ENCODE measurements at regions not wholly inside any gene's neighbourhood (a gene's known extent, or its start where the extent isn't known, plus 50 kb on each side); places are given as distances from the start of the nearest gene placed in this dataset.

GRCh38 chr5:96090215-96090614, 128.6 kb upstream of the ELL2 start:
- Histone ChIP-seq H3K9ac (ENCODE audit: low read length) (no peak overlapping the region), H3K4me3 (ENCODE audit: low read length) (no peak overlapping the region), H3K4me1 (ENCODE audit: control insufficient read depth, insufficient read depth, low read length) (peaks cover 26% of the 10 kb centered on the region), H3K27me3 (ENCODE audit: control insufficient read depth, insufficient read depth, low read length) (no peaks in the 10 kb centered on the region), H3K9me3 (ENCODE audit: control insufficient read depth, low read length) (no peaks in the 10 kb centered on the region), H3K36me3 (ENCODE audit: control insufficient read depth, insufficient read depth, low read length) (no peaks in the 10 kb centered on the region)

DNA sequence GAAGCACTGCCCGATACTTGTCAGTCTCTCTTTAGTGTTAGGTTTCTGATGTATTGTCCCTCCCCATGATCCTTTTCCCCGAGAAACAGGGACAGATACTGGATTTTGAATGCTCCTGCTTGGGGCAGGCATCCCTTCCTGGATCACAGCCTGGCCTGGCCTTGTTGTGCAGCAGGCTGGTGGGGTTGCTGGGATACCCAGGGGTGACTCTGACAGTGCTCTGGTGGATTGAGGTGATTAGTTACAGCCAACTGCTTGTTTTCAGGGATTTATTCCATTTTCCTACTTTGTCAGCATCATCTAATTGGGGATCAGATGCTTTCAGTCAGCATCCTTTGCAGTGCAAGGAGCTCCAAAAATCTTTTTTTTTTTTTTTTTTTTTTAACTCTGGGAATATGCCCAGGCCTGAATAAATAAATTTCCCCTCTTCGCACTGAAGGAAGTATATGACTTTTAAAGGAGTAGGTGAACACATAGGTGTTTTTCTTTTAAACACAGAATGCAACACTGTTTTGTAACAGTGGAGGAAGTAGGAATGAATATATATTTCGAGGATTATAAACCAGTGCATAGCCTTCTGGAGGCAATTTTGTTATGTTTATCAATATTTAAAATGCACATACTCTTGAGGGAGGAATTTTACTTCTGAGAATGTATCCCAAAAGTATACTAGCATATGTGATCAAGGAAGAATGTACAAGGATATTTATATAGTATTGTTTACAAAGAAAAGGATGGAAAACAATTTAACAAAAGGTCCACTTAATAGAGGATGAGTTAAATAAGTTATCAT, 127.3 kb upstream of the ELL2 start:
- Histone ChIP-seq H3K36me3 (ENCODE audit: control insufficient read depth, insufficient read depth, low read length) (no peaks in the 10 kb centered on the region), H3K4me3 (ENCODE audit: low read length) (no peak overlapping the region), H3K4me1 (ENCODE audit: control insufficient read depth, insufficient read depth, low read length) (peaks cover 19% of the 10 kb centered on the region), H3K9me3 (ENCODE audit: control insufficient read depth, low read length) (no peaks in the 10 kb centered on the region), H3K27me3 (ENCODE audit: control insufficient read depth, insufficient read depth, low read length) (no peaks in the 10 kb centered on the region), H3K9ac (ENCODE audit: low read length) (no peak overlapping the region)

DNA sequence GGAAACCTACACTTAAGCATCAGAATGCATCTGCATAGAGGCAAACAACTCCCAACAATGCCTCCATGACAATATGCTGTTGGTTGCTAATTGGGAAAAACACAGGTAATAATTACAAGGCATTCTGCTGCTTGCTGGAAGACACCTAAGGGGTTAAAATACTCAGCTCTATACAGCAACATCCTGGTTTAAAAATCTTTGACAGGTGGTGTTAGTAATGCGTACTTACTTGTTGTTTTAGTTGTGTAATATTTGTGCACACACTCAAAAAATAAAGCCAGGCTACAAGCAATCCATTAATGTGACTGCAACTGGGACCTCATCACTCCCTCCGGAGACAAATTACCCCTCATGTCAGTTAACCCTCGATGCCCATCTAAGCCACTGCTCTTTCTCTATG, 126.3 kb upstream of the ELL2 start:
- Histone ChIP-seq H3K4me1 (ENCODE audit: control insufficient read depth, insufficient read depth, low read length) (peaks cover 11% of the 10 kb centered on the region), H3K4me3 (ENCODE audit: low read length) (no peak overlapping the region), H3K9ac (ENCODE audit: low read length) (no peak overlapping the region), H3K9me3 (ENCODE audit: control insufficient read depth, low read length) (no peaks in the 10 kb centered on the region), H3K27me3 (ENCODE audit: control insufficient read depth, insufficient read depth, low read length) (no peaks in the 10 kb centered on the region), H3K36me3 (ENCODE audit: control insufficient read depth, insufficient read depth, low read length) (no peaks in the 10 kb centered on the region)

DNA sequence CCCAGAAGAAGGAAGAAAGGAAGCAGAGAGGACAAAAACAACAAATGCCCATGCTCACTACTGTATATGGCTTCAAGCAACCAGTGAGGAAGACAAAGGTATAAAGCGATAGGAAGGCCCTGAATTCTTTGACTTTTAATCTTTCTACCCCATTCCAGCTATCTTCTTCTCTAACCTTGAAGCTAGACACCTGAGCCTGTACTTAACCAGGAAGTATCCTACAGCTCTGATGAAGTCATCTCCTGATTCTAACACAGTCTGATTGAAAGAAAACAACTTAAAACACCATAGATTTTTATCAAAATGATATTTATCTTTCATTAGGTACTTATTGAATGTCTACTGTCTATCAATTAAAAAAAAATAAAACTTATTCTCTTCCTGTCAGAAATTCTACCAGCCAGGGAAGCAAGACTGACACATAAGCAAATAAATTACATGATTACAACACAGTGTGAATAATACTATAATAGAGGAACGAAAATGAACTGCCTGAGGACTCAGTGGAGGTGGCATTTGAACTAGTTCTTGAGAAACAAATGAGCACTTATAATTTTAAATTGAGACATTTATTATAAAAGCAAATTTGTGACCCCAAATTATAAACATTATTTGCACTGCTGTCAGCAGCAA, 123.3 kb upstream of the ELL2 start:
- Histone ChIP-seq H3K9ac (ENCODE audit: low read length) (no peak overlapping the region), H3K9me3 (ENCODE audit: control insufficient read depth, low read length) (no peaks in the 10 kb centered on the region), H3K4me3 (ENCODE audit: low read length) (no peak overlapping the region), H3K36me3 (ENCODE audit: control insufficient read depth, insufficient read depth, low read length) (no peaks in the 10 kb centered on the region), H3K4me1 (ENCODE audit: control insufficient read depth, insufficient read depth, low read length) (peaks cover 10% of the 10 kb centered on the region), H3K27me3 (ENCODE audit: control insufficient read depth, insufficient read depth, low read length) (no peaks in the 10 kb centered on the region)

DNA sequence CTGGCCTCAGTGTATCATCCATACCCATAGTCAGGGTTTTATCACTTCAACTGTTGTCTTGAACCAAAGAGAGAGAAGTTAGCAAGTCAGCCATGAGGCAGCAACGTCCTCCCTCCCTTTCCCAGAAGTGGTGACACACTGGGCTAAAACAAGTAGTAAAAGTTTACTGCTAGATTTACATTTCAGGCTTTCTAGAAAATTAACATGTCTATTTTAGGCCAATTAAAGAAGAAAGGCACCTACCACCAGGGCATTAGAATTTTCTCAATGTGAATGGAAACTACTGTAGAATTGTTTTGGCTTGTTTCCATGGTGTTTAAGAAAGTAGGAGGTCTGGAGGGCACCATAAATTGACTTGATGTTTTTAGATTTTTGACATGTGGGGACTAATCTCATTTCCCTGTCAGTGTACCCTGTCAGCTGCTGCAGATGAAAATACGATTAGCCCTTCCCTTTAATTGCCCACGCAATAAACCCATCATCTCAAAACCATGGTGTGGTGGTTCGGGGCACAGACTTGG, 121.8 kb upstream of the ELL2 start:
- Histone ChIP-seq H3K4me3 (ENCODE audit: low read length) (no peak overlapping the region), H3K9me3 (ENCODE audit: control insufficient read depth, low read length) (no peaks in the 10 kb centered on the region), H3K36me3 (ENCODE audit: control insufficient read depth, insufficient read depth, low read length) (no peaks in the 10 kb centered on the region), H3K9ac (ENCODE audit: low read length) (no peak overlapping the region), H3K4me1 (ENCODE audit: control insufficient read depth, insufficient read depth, low read length) (peaks cover 10% of the 10 kb centered on the region), H3K27me3 (ENCODE audit: control insufficient read depth, insufficient read depth, low read length) (no peaks in the 10 kb centered on the region)

GRCh38 chr5:96081276-96081858, 119.7 kb upstream of the ELL2 start:
- no peaks in the 10 kb centered on the region for H3K9me3 ChIP-seq (ENCODE audit: control insufficient read depth, low read length)
- no peaks in the 10 kb centered on the region for H3K27me3 ChIP-seq (ENCODE audit: control insufficient read depth, insufficient read depth, low read length)
- no peak overlapping the region for H3K4me3 ChIP-seq (ENCODE audit: low read length)
- peaks cover 10% of the 10 kb centered on the region for H3K4me1 ChIP-seq (ENCODE audit: control insufficient read depth, insufficient read depth, low read length)
- H3K9ac ChIP-seq (ENCODE audit: low read length), result no peak overlapping the region
- H3K36me3 ChIP-seq (ENCODE audit: control insufficient read depth, insufficient read depth, low read length), result no peaks in the 10 kb centered on the region

GRCh38 chr5:96080557-96080956, 118.9 kb upstream of the ELL2 start:
- Histone ChIP-seq H3K4me1 (ENCODE audit: control insufficient read depth, insufficient read depth, low read length) (peaks cover 8% of the 10 kb centered on the region), H3K27me3 (ENCODE audit: control insufficient read depth, insufficient read depth, low read length) (no peaks in the 10 kb centered on the region), H3K36me3 (ENCODE audit: control insufficient read depth, insufficient read depth, low read length) (no peaks in the 10 kb centered on the region), H3K4me3 (ENCODE audit: low read length) (no peak overlapping the region), H3K9ac (ENCODE audit: low read length) (no peak overlapping the region), H3K9me3 (ENCODE audit: control insufficient read depth, low read length) (no peaks in the 10 kb centered on the region)

GRCh38 chr5:96079962-96080361, 118.3 kb upstream of the ELL2 start:
- Histone ChIP-seq H3K4me1 (ENCODE audit: control insufficient read depth, insufficient read depth, low read length) (peaks cover 4% of the 10 kb centered on the region), H3K9ac (ENCODE audit: low read length) (no peak overlapping the region), H3K4me3 (ENCODE audit: low read length) (no peak overlapping the region), H3K9me3 (ENCODE audit: control insufficient read depth, low read length) (no peaks in the 10 kb centered on the region), H3K36me3 (ENCODE audit: control insufficient read depth, insufficient read depth, low read length) (no peaks in the 10 kb centered on the region), H3K27me3 (ENCODE audit: control insufficient read depth, insufficient read depth, low read length) (no peaks in the 10 kb centered on the region)

DNA sequence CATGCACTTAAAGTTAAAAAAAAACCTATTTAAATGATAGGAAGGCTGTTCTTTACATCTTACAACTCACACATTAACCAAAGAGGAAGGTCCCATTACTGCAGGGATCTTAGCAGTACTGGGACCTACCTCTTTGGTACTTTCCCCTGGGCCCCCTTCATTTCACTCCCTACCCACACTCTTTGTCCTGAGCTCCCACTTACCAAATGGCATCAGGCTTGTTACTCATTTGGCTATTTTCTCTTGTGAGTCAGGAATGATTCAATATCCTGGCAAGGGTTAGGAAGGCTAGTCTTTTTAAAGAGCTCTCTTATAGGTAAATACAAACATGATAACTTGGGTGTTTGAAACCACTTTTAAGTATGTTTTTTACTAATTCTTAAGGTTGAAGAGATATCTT, 117.4 kb upstream of the ELL2 start:
- H3K4me1 ChIP-seq (ENCODE audit: control insufficient read depth, insufficient read depth, low read length), result no peaks in the 10 kb centered on the region
- H3K9ac ChIP-seq (ENCODE audit: low read length), result no peak overlapping the region
- no peaks in the 10 kb centered on the region for H3K36me3 ChIP-seq (ENCODE audit: control insufficient read depth, insufficient read depth, low read length)
- H3K27me3 ChIP-seq (ENCODE audit: control insufficient read depth, insufficient read depth, low read length), result no peaks in the 10 kb centered on the region
- no peak overlapping the region for H3K4me3 ChIP-seq (ENCODE audit: low read length)
- H3K9me3 ChIP-seq (ENCODE audit: control insufficient read depth, low read length), result no peaks in the 10 kb centered on the region

- H3K36me3 ChIP-seq (ENCODE audit: control insufficient read depth, insufficient read depth, low read length), result no peaks in the 10 kb centered on the region
- H3K9me3 ChIP-seq (ENCODE audit: control insufficient read depth, low read length), result no peaks in the 10 kb centered on the region
- H3K4me1 ChIP-seq (ENCODE audit: control insufficient read depth, insufficient read depth, low read length), result no peaks in the 10 kb centered on the region
- no peak overlapping the region for H3K9ac ChIP-seq (ENCODE audit: low read length)
- no peaks in the 10 kb centered on the region for H3K27me3 ChIP-seq (ENCODE audit: control insufficient read depth, insufficient read depth, low read length)
- H3K4me3 ChIP-seq (ENCODE audit: low read length), result no peak overlapping the region
Observed at GRCh38 chr5:96076451-96076850, 114.8 kb upstream of the ELL2 start.

- no peak overlapping the region for H3K4me3 ChIP-seq (ENCODE audit: low read length)
- H3K9me3 ChIP-seq (ENCODE audit: control insufficient read depth, low read length), result no peaks in the 10 kb centered on the region
- no peak overlapping the region for H3K9ac ChIP-seq (ENCODE audit: low read length)
- no peaks in the 10 kb centered on the region for H3K27me3 ChIP-seq (ENCODE audit: control insufficient read depth, insufficient read depth, low read length)
- no peaks in the 10 kb centered on the region for H3K4me1 ChIP-seq (ENCODE audit: control insufficient read depth, insufficient read depth, low read length)
- H3K36me3 ChIP-seq (ENCODE audit: control insufficient read depth, insufficient read depth, low read length), result no peaks in the 10 kb centered on the region
Observed at GRCh38 chr5:96075579-96076289, 114.1 kb upstream of the ELL2 start.

GRCh38 chr5:96074870-96075269, 113.2 kb upstream of the ELL2 start:
- H3K4me3 ChIP-seq (ENCODE audit: low read length), result no peak overlapping the region
- H3K36me3 ChIP-seq (ENCODE audit: control insufficient read depth, insufficient read depth, low read length), result no peaks in the 10 kb centered on the region
- no peaks in the 10 kb centered on the region for H3K4me1 ChIP-seq (ENCODE audit: control insufficient read depth, insufficient read depth, low read length)
- H3K9me3 ChIP-seq (ENCODE audit: control insufficient read depth, low read length), result no peaks in the 10 kb centered on the region
- H3K27me3 ChIP-seq (ENCODE audit: control insufficient read depth, insufficient read depth, low read length), result no peaks in the 10 kb centered on the region
- no peak overlapping the region for H3K9ac ChIP-seq (ENCODE audit: low read length)

All from mucosa of stomach (tissue), 1 donor.